ENCODE measurements at regions not wholly inside any gene's neighbourhood (a gene's known extent, or its start where the extent isn't known, plus 50 kb on each side); places are given as distances from the start of the nearest gene placed in this dataset.

DNA sequence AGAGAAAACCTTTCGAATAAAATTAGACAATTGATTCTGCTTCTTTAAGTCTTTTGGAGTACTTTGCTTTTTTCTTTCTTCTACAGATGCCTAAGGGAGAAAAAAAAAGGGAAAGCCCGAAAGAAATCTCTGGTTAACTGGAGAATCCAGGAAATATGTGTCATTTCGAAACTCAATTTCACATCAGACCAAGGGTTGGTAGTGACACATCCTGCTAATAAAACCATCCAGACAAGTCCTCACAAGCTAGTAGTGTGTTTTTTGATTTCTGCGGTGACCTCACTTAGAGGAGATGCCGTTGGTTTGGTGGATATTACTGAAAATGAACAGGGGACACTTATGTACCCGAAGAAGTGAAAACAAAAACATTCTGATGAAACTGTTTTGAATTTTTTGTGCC, 726.5 kb upstream of the ADAMTS5 start:
- DNase-seq (ENCODE audit: low spot score), result peak; percentile 0

- no peak for DNase-seq (ENCODE audit: low spot score)
These were observed 724.6 kb upstream of the ADAMTS5 start for GRCh38 chr21:27691516-27691915.

- DNase-seq (ENCODE audit: low spot score), result no peak
These were observed 724.1 kb upstream of the ADAMTS5 start for GRCh38 chr21:27691006-27691405.

- no peak for DNase-seq (ENCODE audit: low spot score)
These were observed 723.5 kb upstream of the ADAMTS5 start for GRCh38 chr21:27690426-27690825.

- no peak for DNase-seq (ENCODE audit: low spot score)
These were observed 721.9 kb upstream of the ADAMTS5 start for GRCh38 chr21:27688773-27689172.

GRCh38 chr21:27683292-27683691, 716.4 kb upstream of the ADAMTS5 start:
- no peak for DNase-seq (ENCODE audit: low spot score)

GRCh38 chr21:27681841-27682240, 715.0 kb upstream of the ADAMTS5 start:
- DNase-seq (ENCODE audit: low spot score), result no peak

- no peak for DNase-seq (ENCODE audit: low spot score)
These were observed 714.1 kb upstream of the ADAMTS5 start for GRCh38 chr21:27681038-27681437.

DNA sequence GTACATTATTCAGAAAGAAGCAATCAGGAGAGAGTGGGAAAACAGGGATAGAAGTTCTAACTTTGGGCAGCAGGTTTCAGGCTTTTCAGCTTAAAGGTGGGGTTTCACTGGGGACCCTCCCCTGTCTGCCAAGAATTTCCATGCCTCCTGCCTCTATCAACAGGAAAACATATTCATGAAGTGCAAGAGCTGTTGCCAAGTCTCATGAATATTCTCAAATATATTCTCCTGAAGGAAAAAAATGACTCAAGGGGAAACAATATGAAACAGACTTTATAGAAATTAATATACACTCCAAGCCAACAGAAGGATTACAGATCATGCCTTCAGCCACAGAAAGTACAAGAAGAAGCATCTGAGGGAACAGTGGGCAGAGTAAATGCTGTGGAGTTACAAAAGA, 713.3 kb upstream of the ADAMTS5 start:
- no peak for DNase-seq (ENCODE audit: low spot score)

DNA sequence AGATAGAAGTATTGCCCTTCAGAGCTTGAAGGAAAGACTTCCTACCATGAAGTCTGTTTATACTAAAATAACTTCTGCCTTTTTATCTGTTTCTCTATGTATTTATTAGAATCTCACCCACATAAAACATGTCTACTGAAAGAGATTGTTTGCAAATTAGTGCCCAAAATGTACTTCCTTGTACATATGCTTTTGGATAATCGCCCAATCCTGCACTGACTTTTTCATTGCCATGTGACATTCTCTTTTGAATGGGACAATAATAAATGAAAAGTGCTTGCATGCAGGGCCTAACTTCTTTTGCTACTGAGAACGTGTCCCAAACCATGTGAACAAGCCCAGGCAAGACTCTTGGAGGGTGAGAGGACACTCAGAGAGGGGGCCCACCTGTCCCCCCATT, 711.6 kb upstream of the ADAMTS5 start:
- DNase-seq (ENCODE audit: low spot score), result no peak

GRCh38 chr21:27677546-27677945, 710.7 kb upstream of the ADAMTS5 start:
- DNase-seq (ENCODE audit: low spot score), result no peak

DNA sequence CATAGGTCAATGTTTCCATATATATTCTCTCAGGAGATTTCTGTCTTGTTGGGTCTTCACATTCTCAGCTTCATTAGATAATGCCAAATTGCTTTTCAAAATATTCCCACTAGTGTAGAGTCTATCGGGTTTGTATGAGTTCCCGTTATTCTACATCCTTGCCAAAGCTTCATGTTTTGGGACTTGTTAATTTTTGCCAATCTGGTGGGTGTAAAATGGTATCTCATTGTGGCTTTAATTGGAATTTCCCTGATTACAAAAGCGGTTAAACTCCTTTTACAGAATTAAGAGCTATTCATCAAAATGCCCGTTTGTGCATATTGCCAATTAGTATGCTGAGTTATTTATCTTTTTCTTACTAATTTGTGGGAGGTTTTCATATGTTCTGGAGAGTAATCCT, 708.4 kb upstream of the ADAMTS5 start:
- no peak for DNase-seq (ENCODE audit: low spot score)

GRCh38 chr21:27674041-27674615, 707.2 kb upstream of the ADAMTS5 start:
- DNase-seq (ENCODE audit: low spot score), result no peak

GRCh38 chr21:27673581-27673980, 706.7 kb upstream of the ADAMTS5 start:
- DNase-seq (ENCODE audit: low spot score), result no peak

- DNase-seq (ENCODE audit: low spot score), result no peak
These were observed 704.3 kb upstream of the ADAMTS5 start for GRCh38 chr21:27671207-27671606.

GRCh38 chr21:27653481-27653880, 686.6 kb upstream of the ADAMTS5 start:
- DNase-seq (ENCODE audit: low spot score), result no peak

DNA sequence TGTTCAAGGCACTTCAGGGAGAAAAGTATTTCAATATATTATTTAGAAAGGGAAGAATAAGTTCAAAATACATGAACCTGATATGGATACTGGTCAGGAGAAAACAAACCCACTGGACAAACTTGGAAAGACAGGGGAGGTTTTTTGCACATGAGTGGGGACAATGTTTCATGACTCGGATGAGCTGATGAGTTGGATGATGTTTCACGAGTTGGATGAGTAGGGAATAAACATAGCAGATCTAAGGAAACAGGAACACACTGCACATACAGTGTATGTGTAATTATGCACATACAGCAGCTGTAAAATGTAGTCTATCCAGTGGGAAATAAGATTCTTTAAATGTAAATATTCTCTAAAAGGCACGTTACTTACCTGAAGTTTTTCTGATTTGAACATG, 682.9 kb upstream of the ADAMTS5 start:
- no peak for DNase-seq (ENCODE audit: low spot score)

GRCh38 chr21:27649323-27649722, 682.4 kb upstream of the ADAMTS5 start:
- peak; percentile 36 for DNase-seq (ENCODE audit: low spot score)

DNA sequence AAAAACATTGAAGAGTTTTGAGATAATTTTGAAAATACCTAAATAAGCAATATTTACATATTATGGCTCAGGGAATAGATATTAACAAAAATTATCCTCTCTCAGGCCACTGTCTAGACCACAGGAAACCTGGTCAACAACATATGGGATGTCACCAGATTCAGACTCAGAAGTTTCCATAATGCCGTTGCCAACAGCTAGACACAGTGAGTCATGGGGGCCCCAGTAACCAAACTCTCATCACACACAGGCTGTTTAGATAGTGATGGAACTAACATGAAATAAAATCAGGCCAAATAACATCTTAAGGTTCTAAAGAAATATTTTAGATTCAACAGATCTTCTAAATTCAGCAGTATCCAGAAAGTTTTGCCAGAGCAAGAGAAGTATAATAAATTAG, 681.7 kb upstream of the ADAMTS5 start:
- DNase-seq (ENCODE audit: low spot score), result peak; percentile 21

DNA sequence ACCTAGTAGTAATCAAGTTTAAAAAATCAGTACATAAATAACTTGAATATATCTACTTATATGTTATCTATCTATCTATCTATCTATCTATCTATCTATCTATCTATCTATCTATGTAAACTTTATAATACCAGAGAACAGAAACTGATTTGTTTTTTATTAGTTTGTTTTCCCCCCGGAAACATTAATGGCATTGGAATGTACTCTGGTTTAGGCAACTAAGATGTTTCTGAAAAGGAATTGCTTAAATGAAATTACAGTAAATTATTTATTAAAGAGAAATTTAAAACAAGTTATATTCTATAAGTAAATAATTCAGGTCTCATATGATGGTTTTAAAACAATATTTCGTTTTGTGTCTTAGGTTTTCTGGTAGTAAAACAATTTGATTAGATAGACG, 681.0 kb upstream of the ADAMTS5 start:
- DNase-seq (ENCODE audit: low spot score), result no peak

DNA sequence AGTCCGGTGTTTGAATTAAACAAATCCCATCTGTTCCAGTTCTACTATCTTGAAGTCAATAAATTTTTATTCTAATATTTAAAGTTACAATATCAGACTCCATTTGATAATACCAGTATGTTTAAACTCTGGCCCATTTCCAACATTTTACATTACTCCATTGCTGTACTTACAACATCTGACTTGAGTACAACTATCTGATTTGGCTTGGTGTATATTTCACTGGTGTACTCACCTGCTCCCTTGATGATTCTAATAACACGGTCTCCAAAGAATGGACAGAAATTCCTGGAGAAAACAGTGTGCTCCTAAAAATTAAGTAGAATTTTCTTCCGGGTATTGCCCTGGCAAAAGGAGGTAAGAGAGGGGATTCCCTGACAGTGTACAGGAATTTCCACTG, 680.5 kb upstream of the ADAMTS5 start:
- DNase-seq (ENCODE audit: low spot score), result no peak

- DNase-seq (ENCODE audit: low spot score), result no peak
These were observed 679.8 kb upstream of the ADAMTS5 start for GRCh38 chr21:27646691-27647090.

GRCh38 chr21:27646056-27646455, 679.2 kb upstream of the ADAMTS5 start:
- no peak for DNase-seq (ENCODE audit: low spot score)

GRCh38 chr21:27645285-27645684, 678.4 kb upstream of the ADAMTS5 start:
- no peak for DNase-seq (ENCODE audit: low spot score)

- DNase-seq (ENCODE audit: low spot score), result no peak
These were observed 676.4 kb upstream of the ADAMTS5 start for GRCh38 chr21:27643326-27643725.

Measured in RKO (cell line).